Kidney (tissue), 13 donors: ENCODE measurements at regions not wholly inside any gene's neighbourhood (a gene's known extent, or its start where the extent isn't known, plus 50 kb on each side); places are given as distances from the start of the nearest gene placed in this dataset.
A peak's percentile ranks its signal among the peaks of the same experiment; 100 is the strongest.

Source experiments
- DNase-seq, 5 donors: peaks; one replicate each; pipeline ENCODE4 v3.0.0-alpha.2; 2013 to 2020
- FAIRE-seq: peaks from 2 replicates; lab custom pipeline; 2012; peaks lifted over from hg19 to GRCh38; lab: Jason Lieb, UNC
- H3K27ac ChIP-seq, 2 donors: one replicate each; pipeline ENCODE4 v1.7.0; 2013; ENCODE audit warnings: low read depth in 2 of 2, low read length in 2 of 2, inconsistent platforms in 1 of 2
- H3K27me3 ChIP-seq: one replicate; pipeline ENCODE4 v1.7.1; 2013; ENCODE audit warnings: low read length, inconsistent platforms; ENCODE audit not compliant: control insufficient read depth, insufficient read depth
- H3K36me3 ChIP-seq, 3 donors: one replicate each; pipeline versions ENCODE4 v1.7.0 to v1.7.1; 2013; ENCODE audit warnings: low read length in 3 of 3, control low read depth in 1 of 3, inconsistent platforms in 1 of 3; ENCODE audit not compliant: insufficient read depth in 3 of 3, control insufficient read depth in 2 of 3
- H3K4me1 ChIP-seq, 3 donors: one replicate each; pipeline versions ENCODE4 v1.7.0 to v1.7.1; 2013; ENCODE audit warnings: low read length in 3 of 3, inconsistent platforms in 1 of 3, low read depth in 1 of 3; ENCODE audit not compliant: control insufficient read depth in 2 of 3, insufficient read depth in 2 of 3
- H3K4me3 ChIP-seq, 3 donors: one replicate each; pipeline versions ENCODE4 v1.7.0 to v1.8.1; 2013; ENCODE audit warnings: low read length in 3 of 3, control low read depth in 1 of 3, inconsistent platforms in 1 of 3
- H3K9ac ChIP-seq, 3 donors: one replicate each; pipeline versions ENCODE4 v1.7.0 to v1.7.1; 2013; ENCODE audit warnings: low read length in 3 of 3, control low read depth in 1 of 3, inconsistent platforms in 1 of 3
- H3K9me3 ChIP-seq, 3 donors: one replicate each; pipeline versions ENCODE4 v1.7.0 to v1.7.1; 2013; ENCODE audit warnings: low read length in 3 of 3, control low read depth in 1 of 3, inconsistent platforms in 1 of 3; ENCODE audit not compliant: control insufficient read depth in 2 of 3, insufficient read depth in 1 of 3
- CTCF ChIP-seq: IDR thresholded peaks from 3 replicates; pipeline ENCODE4 v1.5.1; 2012; ENCODE audit warnings: mild to moderate bottlenecking, moderate library complexity, borderline replicate concordance; ENCODE audit not compliant: insufficient read depth; ENCODE audit errors: extremely low read depth
- intact Hi-C: fragments of 100-400 bp; cut with DNase I; formaldehyde crosslinking; loops from one replicate; pipeline ENCODE4 v1.11.1; 2022
- donor health status: control.
- donor health status: control.
- donor health status: control.
- donor health status: control.
- donor health status: control.
- donor health status: DM: yes; HTN: yes; CAD: no.
- donor health status: Normal renal cell carcinoma (clear cell type).

DNA sequence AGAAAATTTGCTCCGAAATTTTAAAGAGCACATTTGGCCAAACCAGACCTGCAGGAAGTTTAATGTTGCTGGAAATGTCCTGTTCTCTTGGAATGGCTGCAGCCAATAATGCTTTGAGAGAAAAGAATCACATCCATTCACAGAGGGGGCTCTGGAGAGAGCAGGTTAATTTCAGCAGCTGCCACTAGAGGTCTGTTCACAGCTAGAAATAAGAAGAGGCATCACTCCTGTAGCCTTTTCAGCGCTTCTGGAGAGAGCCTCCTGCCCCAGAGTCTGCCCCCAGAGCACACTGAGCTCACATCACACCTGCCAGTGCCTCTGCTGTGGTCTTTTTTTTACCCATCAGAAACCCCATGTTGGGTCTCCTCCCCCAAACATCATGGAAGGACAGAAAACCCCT is 124.8 kb upstream of the RAD23B start:
- H3K9ac ChIP-seq, result no peak overlapping the region
- DNase-seq (peak in 3 of 5 donors; percentile 42 to 57 (median 45)), FAIRE-seq (no peak)
- peak; percentile 33 for TF ChIP-seq CTCF
- no peak overlapping the region for H3K4me3 ChIP-seq
- H3K4me1 ChIP-seq, result no peaks in the 10 kb centered on the region
- H3K27me3 ChIP-seq, result no peaks in the 10 kb centered on the region
- intact Hi-C loops, result no loop called here
- H3K9me3 ChIP-seq, result peaks cover 0 to 4% (median 0%) of the 10 kb centered on the region in 3 donors
- no peak overlapping the region for H3K27ac ChIP-seq
- no peaks in the 10 kb centered on the region for H3K36me3 ChIP-seq

DNA sequence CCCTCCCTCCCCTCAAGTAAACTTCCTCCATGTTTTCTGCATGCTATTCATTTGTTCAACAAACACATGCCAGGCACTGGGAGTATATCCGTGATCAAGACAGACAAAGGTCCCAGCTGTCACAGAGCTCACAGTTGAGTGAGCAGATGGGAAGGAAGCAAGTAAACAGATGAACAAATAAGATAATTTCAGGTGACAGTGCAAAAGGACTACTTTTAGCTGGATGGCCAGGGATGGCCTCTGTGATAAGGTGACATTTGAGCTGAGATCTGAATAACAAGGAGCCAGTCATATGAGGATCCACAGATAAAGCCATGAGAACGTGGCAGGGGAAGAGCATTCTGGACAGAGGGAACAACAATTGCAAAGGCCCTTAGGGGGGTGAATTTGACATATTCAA is 121.7 kb upstream of the RAD23B start:
- Histone ChIP-seq H3K27ac (no peak overlapping the region), H3K9ac (no peak overlapping the region), H3K27me3 (no peaks in the 10 kb centered on the region), H3K4me3 (no peak overlapping the region), H3K4me1 (no peaks in the 10 kb centered on the region), H3K36me3 (no peaks in the 10 kb centered on the region), H3K9me3 (peaks cover 0 to 4% (median 0%) of the 10 kb centered on the region in 3 donors)
- intact Hi-C loops, result no loop called here
- no peak for DNase-seq
- TF ChIP-seq CTCF, result no peak
- no peak for FAIRE-seq

- Histone ChIP-seq H3K9ac (no peak overlapping the region), H3K27me3 (no peaks in the 10 kb centered on the region), H3K4me3 (no peak overlapping the region), H3K27ac (no peak overlapping the region), H3K36me3 (no peaks in the 10 kb centered on the region), H3K9me3 (peaks cover 0 to 4% (median 0%) of the 10 kb centered on the region in 3 donors), H3K4me1 (no peaks in the 10 kb centered on the region)
- no peak for TF ChIP-seq CTCF
- intact Hi-C loops, result no loop called here
- DNase-seq (no peak), FAIRE-seq (no peak)
Measured at GRCh38 chr9:107163370-107163769, 119.7 kb upstream of the RAD23B start.

GRCh38 chr9:107169796-107170195 is 113.3 kb upstream of the RAD23B start:
- intact Hi-C loops, result no loop called here
- no peak for TF ChIP-seq CTCF
- no peaks in the 10 kb centered on the region for H3K4me1 ChIP-seq
- H3K27me3 ChIP-seq, result no peaks in the 10 kb centered on the region
- FAIRE-seq, result no peak
- no peaks in the 10 kb centered on the region for H3K36me3 ChIP-seq
- no peak overlapping the region for H3K4me3 ChIP-seq
- H3K9ac ChIP-seq, result no peak overlapping the region
- no peak overlapping the region for H3K27ac ChIP-seq
- no peak for DNase-seq
- no peaks in the 10 kb centered on the region for H3K9me3 ChIP-seq
